ENCODE measurements at regions not wholly inside any gene's neighbourhood (a gene's known extent, or its start where the extent isn't known, plus 50 kb on each side); places are given as distances from the start of the nearest gene placed in this dataset.

DNA sequence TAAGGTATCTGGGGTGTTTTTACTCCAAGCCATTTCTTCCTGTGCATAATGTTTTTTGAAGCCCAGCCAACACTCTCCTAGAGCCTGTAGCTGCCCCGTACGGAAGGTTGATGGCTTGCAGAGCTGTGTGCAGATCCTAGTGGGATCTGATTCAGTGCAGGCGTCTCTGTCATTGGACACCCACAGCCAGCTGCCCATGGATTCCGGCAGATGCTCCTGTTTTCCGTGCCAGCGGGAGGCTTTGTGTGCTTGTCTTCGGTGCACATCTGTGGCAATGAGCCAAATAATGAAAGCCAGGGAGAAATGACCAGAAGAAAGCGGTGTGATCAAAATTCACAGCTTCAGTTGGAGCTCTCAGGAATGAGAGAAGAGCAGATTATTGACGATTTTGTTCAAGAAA lies 426.4 kb downstream of the TYW1 start:
- no peak for TF ChIP-seq CTCF (IDR thresholded peaks at IDR 0.05; ENCODE audit: insufficient read depth, low read length, poor library complexity, severe bottlenecking)
- Histone ChIP-seq H3K36me3 (ENCODE audit: control insufficient read depth, insufficient read depth, low read length) (no peaks in the 10 kb centered on the region), H3K4me3 (replicated peaks; ENCODE audit: low read depth, low read length) (no peak overlapping the region), H3K27me3 (replicated peaks; ENCODE audit: control insufficient read depth, insufficient read depth, low read length) (no peaks in the 10 kb centered on the region)
- DNase-seq (ENCODE audit: extremely low read depth, insufficient read length): no peak

GRCh38 chr7:67426654-67427053 lies 430.0 kb downstream of the TYW1 start:
- DNase-seq (ENCODE audit: extremely low read depth, insufficient read length): no peak
- TF ChIP-seq CTCF (IDR thresholded peaks at IDR 0.05; ENCODE audit: insufficient read depth, low read length, poor library complexity, severe bottlenecking): no peak
- Histone ChIP-seq H3K36me3 (ENCODE audit: control insufficient read depth, insufficient read depth, low read length) (no peaks in the 10 kb centered on the region), H3K4me3 (replicated peaks; ENCODE audit: low read depth, low read length) (no peak overlapping the region), H3K27me3 (replicated peaks; ENCODE audit: control insufficient read depth, insufficient read depth, low read length) (no peaks in the 10 kb centered on the region)

GRCh38 chr7:67429735-67430134 lies 433.1 kb downstream of the TYW1 start:
- Histone ChIP-seq H3K27me3 (replicated peaks; ENCODE audit: control insufficient read depth, insufficient read depth, low read length) (no peaks in the 10 kb centered on the region), H3K4me3 (replicated peaks; ENCODE audit: low read depth, low read length) (no peak overlapping the region), H3K36me3 (ENCODE audit: control insufficient read depth, insufficient read depth, low read length) (no peaks in the 10 kb centered on the region)
- DNase-seq (ENCODE audit: extremely low read depth, insufficient read length): no peak
- no peak for TF ChIP-seq CTCF (IDR thresholded peaks at IDR 0.05; ENCODE audit: insufficient read depth, low read length, poor library complexity, severe bottlenecking)

DNA sequence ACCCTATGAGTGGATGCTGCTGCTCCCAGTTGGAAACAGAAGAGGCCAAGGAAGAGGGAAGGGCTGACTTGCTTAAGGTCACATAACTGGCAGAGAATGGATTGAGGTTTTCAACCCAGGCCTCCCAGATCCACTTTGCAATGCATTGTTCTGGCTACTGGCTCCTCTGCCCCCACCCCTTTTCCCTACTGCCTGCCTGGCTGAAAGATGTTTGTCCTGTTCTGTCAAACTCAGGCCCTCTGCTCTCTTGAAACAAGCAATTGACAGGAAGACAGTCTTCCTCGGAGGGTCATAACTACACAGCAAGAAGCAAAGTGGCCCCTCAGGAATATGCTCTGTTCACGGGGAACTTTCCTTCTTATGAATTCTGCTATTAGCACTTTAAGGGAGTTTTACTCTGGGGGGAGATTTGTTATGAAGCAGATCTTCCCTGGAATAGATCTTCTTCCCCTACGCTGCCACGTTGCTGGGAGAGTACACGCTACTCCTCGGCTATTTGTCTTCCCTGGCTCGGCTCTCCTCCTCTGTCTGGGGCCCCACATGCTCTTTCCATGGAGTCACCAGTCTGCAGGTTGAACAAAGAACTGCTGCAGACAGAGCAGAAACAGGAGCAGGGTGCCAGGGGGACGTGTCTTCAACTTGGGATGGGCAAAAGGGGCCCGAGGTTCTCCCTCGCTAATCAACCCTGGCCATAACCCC lies 436.1 kb downstream of the TYW1 start:
- Histone ChIP-seq H3K4me3 (replicated peaks; ENCODE audit: low read depth, low read length) (no peak overlapping the region), H3K36me3 (ENCODE audit: control insufficient read depth, insufficient read depth, low read length) (no peaks in the 10 kb centered on the region), H3K27me3 (replicated peaks; ENCODE audit: control insufficient read depth, insufficient read depth, low read length) (no peaks in the 10 kb centered on the region)
- TF ChIP-seq CTCF (IDR thresholded peaks at IDR 0.05; ENCODE audit: insufficient read depth, low read length, poor library complexity, severe bottlenecking): no peak
- DNase-seq (ENCODE audit: extremely low read depth, insufficient read length): no peak

DNA sequence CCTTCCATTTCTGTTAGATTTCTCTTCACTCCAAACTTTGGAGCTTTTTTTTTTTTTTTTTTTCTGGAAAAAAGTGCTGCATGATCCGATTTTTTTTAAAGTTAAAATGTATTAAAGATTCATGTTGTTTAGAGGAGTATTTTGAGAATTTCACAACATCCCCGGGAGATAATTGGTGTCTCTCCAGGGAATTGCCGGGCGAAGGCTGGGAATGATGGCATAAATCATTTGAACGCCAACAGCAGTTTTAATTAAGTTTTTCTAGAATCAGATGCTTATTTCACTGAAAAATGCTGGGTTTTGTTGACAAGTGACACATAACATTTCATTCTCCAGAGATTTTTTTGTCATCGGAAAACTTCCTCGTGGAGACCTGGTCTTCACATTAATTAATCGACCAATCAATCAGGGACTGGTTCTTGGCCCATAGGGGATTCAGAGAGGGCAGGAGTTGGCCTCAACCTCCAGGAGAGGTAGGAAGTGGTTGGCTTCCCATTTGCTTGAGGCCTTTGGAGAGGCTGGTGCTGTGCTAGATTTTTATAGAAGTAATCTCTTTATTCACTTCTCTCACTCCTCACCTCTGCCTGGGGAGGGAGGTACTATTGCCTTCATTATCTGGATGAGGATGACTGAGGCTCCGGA lies 439.4 kb downstream of the TYW1 start:
- Histone ChIP-seq H3K27me3 (replicated peaks; ENCODE audit: control insufficient read depth, insufficient read depth, low read length) (no peaks in the 10 kb centered on the region), H3K36me3 (ENCODE audit: control insufficient read depth, insufficient read depth, low read length) (no peaks in the 10 kb centered on the region), H3K4me3 (replicated peaks; ENCODE audit: low read depth, low read length) (no peak overlapping the region)
- DNase-seq (ENCODE audit: extremely low read depth, insufficient read length): no peak
- no peak for TF ChIP-seq CTCF (IDR thresholded peaks at IDR 0.05; ENCODE audit: insufficient read depth, low read length, poor library complexity, severe bottlenecking)

Data from GM06990 (cell line).